HEK293 (cell line): ENCODE measurements at regions not wholly inside any gene's neighbourhood (a gene's known extent, or its start where the extent isn't known, plus 50 kb on each side); places are given as distances from the start of the nearest gene placed in this dataset.

ENCODE experiments used
- CTCF ChIA-PET: fragments of 350-600 bp; formaldehyde crosslinking; extraction: SDS; loops from one replicate; lab custom pipeline; 2021; ENCODE audit warnings: antibody characterized with exemption; lab: Yijun Ruan, JAX
- POLR2A ChIA-PET: fragments of 300-600 bp; formaldehyde crosslinking; extraction: SDS; loops from one replicate; lab custom pipeline; 2020; ENCODE audit warnings: antibody characterized with exemption, inconsistent platforms; lab: Yijun Ruan, JAX
- H3K27ac ChIP-seq: fragments of 200-500 bp; sonication (Bioruptor generic); 2 replicates; pipeline ENCODE4 v1.5.1; 2014; ENCODE audit warnings: low read depth, low read length, control low read depth, inconsistent platforms; ENCODE audit errors: extremely low read depth
- H3K36me3 ChIP-seq, 2 experiments: fragments of 200-500 bp in 1 of 2; sonication (Bioruptor generic) in 1 of 2; 1 replicate in 1 of 2; 2 replicates in 1 of 2; pipeline ENCODE4 v1.5.1; 2014 to 2017; ENCODE audit warnings: inconsistent platforms in 2 of 2, low read length in 2 of 2; ENCODE audit not compliant: control insufficient read depth in 2 of 2, insufficient read depth in 1 of 2
- H3K4me1 ChIP-seq: fragments of 200-500 bp; sonication (Bioruptor generic); 2 replicates; pipeline ENCODE4 v1.5.1; 2014; ENCODE audit warnings: mild to moderate bottlenecking, low read length, inconsistent platforms; ENCODE audit not compliant: control insufficient read depth, insufficient read depth
- H3K4me3 ChIP-seq: 2 replicates; pipeline ENCODE4 v1.5.1; 2011; ENCODE audit warnings: low read depth, mild to moderate bottlenecking, control low read depth, low read length, moderate library complexity
- H3K9me3 ChIP-seq: fragments of 200-500 bp; sonication (Bioruptor generic); 2 replicates; pipeline ENCODE4 v1.5.1; 2014; ENCODE audit warnings: low read depth, low read length, inconsistent platforms; ENCODE audit not compliant: control insufficient read depth, insufficient read depth
- BCL11B ChIP-seq: fragments of 450-650 bp; formaldehyde crosslinking; IDR thresholded peaks from 2 replicates; pipeline ENCODE4 v1.5.1; 2016; ENCODE audit warnings: low read depth, missing biosample characterization, missing genetic modification characterization
- INSM2 ChIP-seq: fragments of 450-650 bp; formaldehyde crosslinking; IDR thresholded peaks from 2 replicates; pipeline ENCODE4 v1.5.1; 2016; ENCODE audit warnings: missing biosample characterization, missing genetic modification characterization
- PRDM1 ChIP-seq: fragments of 450-650 bp; formaldehyde crosslinking; IDR thresholded peaks from 2 replicates; pipeline ENCODE4; 2016; ENCODE audit warnings: missing biosample characterization, missing genetic modification characterization
- SP2 ChIP-seq: fragments of 450-650 bp; formaldehyde crosslinking; IDR thresholded peaks from 2 replicates; pipeline ENCODE4 v1.5.1; 2016; ENCODE audit warnings: missing biosample characterization, missing genetic modification characterization
- ZBTB10 ChIP-seq: fragments of 450-650 bp; formaldehyde crosslinking; IDR thresholded peaks from 2 replicates; pipeline ENCODE4 v1.5.1; 2016; ENCODE audit warnings: missing biosample characterization, missing genetic modification characterization
- ZBTB44 ChIP-seq: fragments of 450-650 bp; IDR thresholded peaks from 2 replicates; pipeline ENCODE4 v1.5.1; 2018; ENCODE audit warnings: missing biosample characterization, mild to moderate bottlenecking, missing genetic modification characterization
- ZNF114 ChIP-seq: fragments of 450-650 bp; formaldehyde crosslinking; IDR thresholded peaks from 2 replicates; pipeline ENCODE4 v1.5.0; 2017; ENCODE audit warnings: missing biosample characterization, missing genetic modification characterization
- ZNF121 ChIP-seq: fragments of 450-650 bp; formaldehyde crosslinking; IDR thresholded peaks from 2 replicates; pipeline ENCODE4 v1.5.1; 2016; ENCODE audit warnings: missing biosample characterization, missing genetic modification characterization
- ZNF174 ChIP-seq: fragments of 450-650 bp; formaldehyde crosslinking; IDR thresholded peaks from 2 replicates; pipeline ENCODE4 v1.5.0; 2017; ENCODE audit warnings: missing biosample characterization, mild to moderate bottlenecking, missing genetic modification characterization
- ZNF26 ChIP-seq: fragments of 450-650 bp; formaldehyde crosslinking; IDR thresholded peaks from 2 replicates; pipeline ENCODE4 v1.5.1; 2016; ENCODE audit warnings: missing biosample characterization, missing genetic modification characterization
- ZNF324 ChIP-seq: fragments of 450-650 bp; formaldehyde crosslinking; IDR thresholded peaks from 2 replicates; pipeline ENCODE4 v1.5.1; 2016; ENCODE audit warnings: missing biosample characterization, missing genetic modification characterization
- ZNF335 ChIP-seq: fragments of 450-650 bp; formaldehyde crosslinking; conservative IDR thresholded peaks from 2 replicates; pipeline ENCODE4 v1.5.1; 2016; ENCODE audit warnings: missing biosample characterization, missing genetic modification characterization
- ZNF366 ChIP-seq: fragments of 450-650 bp; formaldehyde crosslinking; conservative IDR thresholded peaks from 2 replicates; pipeline ENCODE4 v1.5.1; 2016; ENCODE audit warnings: missing biosample characterization, missing genetic modification characterization
- ZNF37A ChIP-seq: fragments of 450-650 bp; IDR thresholded peaks from 2 replicates; pipeline ENCODE4 v1.5.1; 2018; ENCODE audit warnings: missing biosample characterization, missing genetic modification characterization
- ZNF404 ChIP-seq: fragments of 450-650 bp; formaldehyde crosslinking; IDR thresholded peaks from 2 replicates; pipeline ENCODE4 v1.5.1; 2017; ENCODE audit warnings: missing biosample characterization, missing genetic modification characterization
- ZNF416 ChIP-seq: fragments of 450-650 bp; formaldehyde crosslinking; IDR thresholded peaks from 2 replicates; pipeline ENCODE4 v1.5.1; 2016; ENCODE audit warnings: missing biosample characterization, missing genetic modification characterization
- ZNF473 ChIP-seq: fragments of 450-650 bp; formaldehyde crosslinking; IDR thresholded peaks from 2 replicates; pipeline ENCODE4 v1.5.1; 2017; ENCODE audit warnings: missing biosample characterization, missing genetic modification characterization
- ZNF580 ChIP-seq: fragments of 450-650 bp; formaldehyde crosslinking; IDR thresholded peaks from 2 replicates; pipeline ENCODE4 v1.5.1; 2016; ENCODE audit warnings: missing biosample characterization, missing genetic modification characterization
- ZNF600 ChIP-seq: fragments of 450-650 bp; formaldehyde crosslinking; IDR thresholded peaks from 2 replicates; pipeline ENCODE4 v1.5.1; 2016; ENCODE audit warnings: missing biosample characterization, missing genetic modification characterization
- ZNF621 ChIP-seq: fragments of 450-650 bp; formaldehyde crosslinking; IDR thresholded peaks from 2 replicates; pipeline ENCODE4 v1.5.1; 2017; ENCODE audit warnings: missing biosample characterization, missing genetic modification characterization
- ZNF747 ChIP-seq: fragments of 450-650 bp; formaldehyde crosslinking; IDR thresholded peaks from 2 replicates; pipeline ENCODE4 v1.5.1; 2016; ENCODE audit warnings: missing biosample characterization, missing genetic modification characterization
- ZNF785 ChIP-seq: fragments of 450-650 bp; formaldehyde crosslinking; IDR thresholded peaks from 2 replicates; pipeline ENCODE4 v1.5.1; 2016; ENCODE audit warnings: missing biosample characterization, missing genetic modification characterization
- ZNF837 ChIP-seq: fragments of 450-650 bp; formaldehyde crosslinking; IDR thresholded peaks from 2 replicates; pipeline ENCODE4 v1.5.1; 2016; ENCODE audit warnings: missing biosample characterization, missing genetic modification characterization
- ZSCAN23 ChIP-seq: fragments of 450-650 bp; formaldehyde crosslinking; IDR thresholded peaks from 2 replicates; pipeline ENCODE4 v1.5.1; 2016; ENCODE audit warnings: missing biosample characterization, missing genetic modification characterization
- ZSCAN30 ChIP-seq: fragments of 450-650 bp; IDR thresholded peaks from 2 replicates; pipeline ENCODE4 v1.5.1; 2018; ENCODE audit warnings: missing biosample characterization, mild to moderate bottlenecking, missing genetic modification characterization, moderate library complexity
- ZSCAN4 ChIP-seq: fragments of 450-650 bp; formaldehyde crosslinking; IDR thresholded peaks from 2 replicates; pipeline ENCODE4 v1.5.1; 2017; ENCODE audit warnings: missing biosample characterization, missing genetic modification characterization

GRCh38 chr2:11013196-11013595, 101.5 kb downstream of the KCNF1 start:
- ChIA-PET POLR2A (no interaction called here), CTCF (no interaction called here)
- no peaks in the 10 kb centered on the region for H3K36me3 ChIP-seq
- H3K4me1 ChIP-seq: no peaks in the 10 kb centered on the region
- TF ChIP-seq ZBTB10 (tag by site-specific recombination) (no peak), BCL11B (tag by site-specific recombination) (no peak), ZNF324 (tag by site-specific recombination) (no peak), PRDM1 (tag by site-specific recombination) (no peak), ZSCAN4 (tag by site-specific recombination) (no peak), ZBTB44 (tag by site-specific recombination) (no peak), ZNF174 (tag by site-specific recombination) (no peak), ZNF416 (no peak), ZNF837 (tag by site-specific recombination) (no peak), INSM2 (tag by site-specific recombination) (no peak), ZNF114 (tag by site-specific recombination) (no peak), ZNF580 (tag by site-specific recombination) (no peak), ZNF335 (tag by site-specific recombination) (no peak), ZNF747 (no peak), ZNF600 (tag by site-specific recombination) (no peak), ZNF473 (tag by site-specific recombination) (no peak), ZNF366 (tag by site-specific recombination) (no peak), ZNF404 (tag by site-specific recombination) (no peak), ZNF37A (no peak)
- H3K9me3 ChIP-seq: no peaks in the 10 kb centered on the region
- H3K27ac ChIP-seq: no peak overlapping the region
- H3K4me3 ChIP-seq: no peak overlapping the region

GRCh38 chr2:11014026-11014425, 102.3 kb downstream of the KCNF1 start:
- H3K9me3 ChIP-seq: no peaks in the 10 kb centered on the region
- no peak for TF ChIP-seq PRDM1 (tag by site-specific recombination)
- no peak for TF ChIP-seq ZSCAN23 (tag by site-specific recombination)
- no peak for TF ChIP-seq ZSCAN30 (tag by site-specific recombination)
- TF ChIP-seq ZNF621 (tag by site-specific recombination): no peak
- TF ChIP-seq ZNF785: no peak
- TF ChIP-seq ZNF121 (tag by site-specific recombination): no peak
- TF ChIP-seq ZNF26 (tag by site-specific recombination): no peak
- TF ChIP-seq SP2 (tag by site-specific recombination): no peak
- TF ChIP-seq, all 188 proteins: peak for 0
- no peaks in the 10 kb centered on the region for H3K36me3 ChIP-seq
- H3K4me1 ChIP-seq: no peaks in the 10 kb centered on the region
- no peak overlapping the region for H3K4me3 ChIP-seq
- ChIA-PET POLR2A (no interaction called here), CTCF (no interaction called here)
- no peak overlapping the region for H3K27ac ChIP-seq
